ENCODE measurements at regions not wholly inside any gene's neighbourhood (a gene's known extent, or its start where the extent isn't known, plus 50 kb on each side); places are given as distances from the start of the nearest gene placed in this dataset.
A peak's percentile ranks its signal among the peaks of the same experiment; 100 is the strongest.

DNA sequence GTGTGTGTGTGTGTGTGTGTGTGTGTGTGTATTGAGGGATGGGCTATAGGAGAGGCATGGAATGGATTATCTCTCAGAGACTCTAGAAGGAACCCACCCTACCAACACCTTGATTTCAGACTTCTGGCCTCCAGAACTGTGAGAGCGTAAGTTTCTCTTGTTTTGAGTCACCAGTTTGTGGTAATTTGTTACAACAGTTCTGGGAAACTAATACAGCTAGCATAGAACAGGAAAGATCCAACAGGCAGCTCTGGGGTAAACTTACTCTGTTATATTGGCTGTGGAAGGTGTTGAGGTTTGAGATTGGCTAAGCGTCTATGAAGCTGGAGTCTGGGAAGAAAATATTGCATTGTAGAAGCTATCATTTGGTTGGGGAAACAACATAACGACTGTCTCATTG lies 334.3 kb downstream of the AACS start:
- Histone ChIP-seq H2AFZ (no peak overlapping the region), H3K27ac (no peak overlapping the region), H4K20me1 (ENCODE audit: insufficient read depth) (no peaks in the 10 kb centered on the region), H3K9ac (no peak overlapping the region), H3K4me2 (ENCODE audit: unreplicated experiment) (no peak overlapping the region), H3K4me1 (ENCODE audit: insufficient read depth) (no peaks in the 10 kb centered on the region), H3K4me3 (no peak overlapping the region), H3F3A (ENCODE audit: insufficient read depth) (no peaks in the 10 kb centered on the region), H3K36me3 (ENCODE audit: low read depth) (no peaks in the 10 kb centered on the region), H3K9me2 (ENCODE audit: insufficient read depth) (no peaks in the 10 kb centered on the region), H3K79me2 (ENCODE audit: insufficient read depth) (no peaks in the 10 kb centered on the region), H3K9me3 (ENCODE audit: low read depth) (no peaks in the 10 kb centered on the region), H3K27me3 (replicated peaks; ENCODE audit: insufficient read depth) (no peaks in the 10 kb centered on the region)
- no peak for TF ChIP-seq EZH2 (IDR thresholded peaks at IDR 0.05; ENCODE audit: insufficient read depth, poor library complexity, severe bottlenecking)
- no peak for TF ChIP-seq EZH2phosphoT487 (IDR thresholded peaks at IDR 0.05; ENCODE audit: insufficient read depth, low read depth)
- DNase-seq: no peak
- in situ Hi-C loops (cut with MboI): no loop called here
- WGBS, 2 experiments (ENCODE audit: low coverage in 1 of 2, low lambda C conversion rate in 2 of 2, missing lambda C conversion rate in 2 of 2): 30 to 39% methylated on average over 3 of the region's 3 CpGs

DNA sequence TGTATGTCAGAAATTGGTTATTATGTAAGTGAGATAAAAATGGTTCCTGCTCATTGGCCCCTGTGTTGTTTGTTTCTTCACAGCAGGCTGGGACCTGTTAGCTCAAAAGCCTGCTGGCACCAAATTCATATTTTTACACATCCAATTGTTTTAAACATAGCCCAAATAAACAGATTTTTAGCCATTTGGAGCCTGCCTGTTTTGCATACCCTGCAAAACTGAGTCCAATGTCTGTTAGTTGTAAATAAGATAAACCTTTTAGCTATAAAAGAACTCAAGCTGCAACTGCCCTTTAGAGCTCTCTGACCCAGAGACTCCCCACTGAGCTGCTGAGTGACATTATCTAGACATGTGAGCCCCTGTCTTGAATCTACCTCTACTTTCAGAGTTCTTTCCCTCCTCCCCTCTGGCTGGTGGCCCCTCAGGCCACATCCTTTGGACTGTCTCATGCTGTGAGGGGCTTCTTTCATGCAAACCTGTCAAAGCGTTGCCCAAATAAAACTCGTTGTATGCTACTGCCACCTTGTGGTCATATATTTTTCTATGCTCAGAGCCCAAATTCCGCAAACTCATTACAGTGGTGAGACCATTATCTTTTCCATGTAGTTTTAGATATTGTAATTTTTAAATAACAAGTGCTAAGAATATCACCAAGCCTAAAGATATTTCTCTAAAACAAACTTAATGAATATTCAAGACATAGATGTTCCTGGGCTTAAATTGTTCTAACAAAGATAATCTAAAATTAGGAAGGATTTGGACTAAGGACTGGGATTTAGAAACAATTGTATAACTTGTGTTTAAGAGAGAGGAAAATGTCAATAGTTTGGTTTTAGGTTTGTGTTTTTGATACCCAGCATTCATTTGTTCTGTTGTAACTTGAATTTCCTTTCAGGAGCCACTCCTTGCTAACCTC lies 337.9 kb downstream of the AACS start:
- no peak overlapping the region for H3K9ac ChIP-seq
- H3K4me1 ChIP-seq (ENCODE audit: insufficient read depth): no peaks in the 10 kb centered on the region
- no peaks in the 10 kb centered on the region for H3F3A ChIP-seq (ENCODE audit: insufficient read depth)
- no peaks in the 10 kb centered on the region for H4K20me1 ChIP-seq (ENCODE audit: insufficient read depth)
- no peaks in the 10 kb centered on the region for H3K79me2 ChIP-seq (ENCODE audit: insufficient read depth)
- no peak overlapping the region for H3K4me3 ChIP-seq
- WGBS, 2 experiments (ENCODE audit: low coverage in 1 of 2, low lambda C conversion rate in 2 of 2, missing lambda C conversion rate in 2 of 2): 10 to 18% methylated on average over 3 of the region's 3 CpGs
- no peak overlapping the region for H2AFZ ChIP-seq
- H3K27ac ChIP-seq: no peak overlapping the region
- H3K9me3 ChIP-seq (ENCODE audit: low read depth): no peaks in the 10 kb centered on the region
- H3K4me2 ChIP-seq (ENCODE audit: unreplicated experiment): no peak overlapping the region
- H3K9me2 ChIP-seq (ENCODE audit: insufficient read depth): no peaks in the 10 kb centered on the region
- TF ChIP-seq EZH2 (IDR thresholded peaks at IDR 0.05; ENCODE audit: insufficient read depth, poor library complexity, severe bottlenecking): no peak
- TF ChIP-seq EZH2phosphoT487 (IDR thresholded peaks at IDR 0.05; ENCODE audit: insufficient read depth, low read depth): no peak
- H3K27me3 ChIP-seq (replicated peaks; ENCODE audit: insufficient read depth): no peaks in the 10 kb centered on the region
- in situ Hi-C loops (cut with MboI): no loop called here
- DNase-seq: peak; percentile 37
- no peaks in the 10 kb centered on the region for H3K36me3 ChIP-seq (ENCODE audit: low read depth)

DNA sequence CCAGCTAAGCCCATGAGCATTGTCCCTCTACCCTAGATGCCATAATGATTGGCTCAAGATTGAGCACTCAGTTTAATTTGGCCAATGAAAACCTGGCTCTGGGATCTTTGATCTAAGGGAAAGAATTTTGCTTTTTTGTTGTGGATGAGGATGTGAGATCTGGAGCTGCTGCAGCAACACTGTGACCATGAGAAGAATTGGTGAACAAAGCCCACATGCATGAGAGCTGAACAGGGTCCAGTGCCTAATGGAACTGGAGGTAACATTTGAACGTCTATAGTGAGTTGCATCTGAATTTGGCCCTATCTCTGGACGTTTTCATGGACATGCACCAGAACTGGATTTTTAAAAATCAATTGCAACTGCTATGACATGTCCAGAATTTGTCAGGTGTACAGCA lies 338.6 kb downstream of the AACS start:
- no peaks in the 10 kb centered on the region for H3K4me1 ChIP-seq (ENCODE audit: insufficient read depth)
- H3K79me2 ChIP-seq (ENCODE audit: insufficient read depth): no peaks in the 10 kb centered on the region
- in situ Hi-C loops (cut with MboI): no loop called here
- H4K20me1 ChIP-seq (ENCODE audit: insufficient read depth): no peaks in the 10 kb centered on the region
- no peak overlapping the region for H3K9ac ChIP-seq
- TF ChIP-seq EZH2phosphoT487 (IDR thresholded peaks at IDR 0.05; ENCODE audit: insufficient read depth, low read depth) (no peak), EZH2 (IDR thresholded peaks at IDR 0.05; ENCODE audit: insufficient read depth, poor library complexity, severe bottlenecking) (no peak)
- H3K4me3 ChIP-seq: no peak overlapping the region
- H3K9me2 ChIP-seq (ENCODE audit: insufficient read depth): no peaks in the 10 kb centered on the region
- no peak overlapping the region for H2AFZ ChIP-seq
- no peaks in the 10 kb centered on the region for H3K27me3 ChIP-seq (replicated peaks; ENCODE audit: insufficient read depth)
- H3K36me3 ChIP-seq (ENCODE audit: low read depth): no peaks in the 10 kb centered on the region
- no peak overlapping the region for H3K4me2 ChIP-seq (ENCODE audit: unreplicated experiment)
- H3K9me3 ChIP-seq (ENCODE audit: low read depth): no peaks in the 10 kb centered on the region
- 10 to 14% methylated on average over 2 of the region's 2 CpGs for WGBS, 2 experiments (ENCODE audit: low coverage in 1 of 2, low lambda C conversion rate in 2 of 2, missing lambda C conversion rate in 2 of 2)
- no peak overlapping the region for H3K27ac ChIP-seq
- no peak for DNase-seq
- H3F3A ChIP-seq (ENCODE audit: insufficient read depth): no peaks in the 10 kb centered on the region

DNA sequence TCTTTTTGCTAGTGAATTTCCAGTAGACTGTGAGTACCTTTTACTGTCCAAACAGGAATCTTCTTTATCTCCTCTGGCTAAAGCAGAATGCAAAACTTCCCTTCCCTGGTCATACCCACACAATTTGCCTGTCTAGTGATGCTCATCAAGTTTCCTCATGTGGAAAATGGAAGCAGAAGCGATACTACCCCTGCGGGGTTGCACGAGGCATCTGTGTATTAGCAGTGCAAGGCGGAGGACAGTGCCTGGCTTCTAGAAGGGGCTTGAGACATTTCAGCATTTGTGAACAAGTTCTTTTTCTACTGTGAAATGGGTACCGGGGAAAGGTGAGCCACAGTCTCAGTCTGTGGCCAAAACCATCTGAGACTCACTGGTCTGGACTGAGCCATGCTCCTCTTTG lies 340.9 kb downstream of the AACS start:
- H3K27ac ChIP-seq: no peak overlapping the region
- H3K9me3 ChIP-seq (ENCODE audit: low read depth): no peaks in the 10 kb centered on the region
- no peaks in the 10 kb centered on the region for H3F3A ChIP-seq (ENCODE audit: insufficient read depth)
- TF ChIP-seq EZH2phosphoT487 (IDR thresholded peaks at IDR 0.05; ENCODE audit: insufficient read depth, low read depth) (no peak), EZH2 (IDR thresholded peaks at IDR 0.05; ENCODE audit: insufficient read depth, poor library complexity, severe bottlenecking) (no peak)
- H4K20me1 ChIP-seq (ENCODE audit: insufficient read depth): no peaks in the 10 kb centered on the region
- no peaks in the 10 kb centered on the region for H3K27me3 ChIP-seq (replicated peaks; ENCODE audit: insufficient read depth)
- H3K36me3 ChIP-seq (ENCODE audit: low read depth): no peaks in the 10 kb centered on the region
- DNase-seq: no peak
- H3K4me3 ChIP-seq: no peak overlapping the region
- no peak overlapping the region for H3K4me2 ChIP-seq (ENCODE audit: unreplicated experiment)
- no peak overlapping the region for H3K9ac ChIP-seq
- in situ Hi-C loops (cut with MboI): no loop called here
- H3K4me1 ChIP-seq (ENCODE audit: insufficient read depth): no peaks in the 10 kb centered on the region
- WGBS, 2 experiments (ENCODE audit: low coverage in 1 of 2, low lambda C conversion rate in 2 of 2, missing lambda C conversion rate in 2 of 2): 48 to 51% methylated on average over 5 of the region's 5 CpGs
- no peak overlapping the region for H2AFZ ChIP-seq
- H3K9me2 ChIP-seq (ENCODE audit: insufficient read depth): no peaks in the 10 kb centered on the region
- no peaks in the 10 kb centered on the region for H3K79me2 ChIP-seq (ENCODE audit: insufficient read depth)

Measured in GM23248 (cell line).